NCI-H748 (cell line): ENCODE measurements at regions not wholly inside any gene's neighbourhood (a gene's known extent, or its start where the extent isn't known, plus 50 kb on each side); places are given as distances from the start of the nearest gene placed in this dataset.
A peak's percentile ranks its signal among the peaks of the same experiment; 100 is the strongest.
"Not testable (repeated sequence)": the region's sequence is repeated elsewhere in the genome, so short reads cannot be mapped to it uniquely, and the experiment has no call there.

ENCODE experiments used
- DNase-seq: peaks from one replicate; lab custom pipeline; 2025; ENCODE audit not compliant: unreplicated experiment; lab: John Stamatoyannopoulos, UW

DNA sequence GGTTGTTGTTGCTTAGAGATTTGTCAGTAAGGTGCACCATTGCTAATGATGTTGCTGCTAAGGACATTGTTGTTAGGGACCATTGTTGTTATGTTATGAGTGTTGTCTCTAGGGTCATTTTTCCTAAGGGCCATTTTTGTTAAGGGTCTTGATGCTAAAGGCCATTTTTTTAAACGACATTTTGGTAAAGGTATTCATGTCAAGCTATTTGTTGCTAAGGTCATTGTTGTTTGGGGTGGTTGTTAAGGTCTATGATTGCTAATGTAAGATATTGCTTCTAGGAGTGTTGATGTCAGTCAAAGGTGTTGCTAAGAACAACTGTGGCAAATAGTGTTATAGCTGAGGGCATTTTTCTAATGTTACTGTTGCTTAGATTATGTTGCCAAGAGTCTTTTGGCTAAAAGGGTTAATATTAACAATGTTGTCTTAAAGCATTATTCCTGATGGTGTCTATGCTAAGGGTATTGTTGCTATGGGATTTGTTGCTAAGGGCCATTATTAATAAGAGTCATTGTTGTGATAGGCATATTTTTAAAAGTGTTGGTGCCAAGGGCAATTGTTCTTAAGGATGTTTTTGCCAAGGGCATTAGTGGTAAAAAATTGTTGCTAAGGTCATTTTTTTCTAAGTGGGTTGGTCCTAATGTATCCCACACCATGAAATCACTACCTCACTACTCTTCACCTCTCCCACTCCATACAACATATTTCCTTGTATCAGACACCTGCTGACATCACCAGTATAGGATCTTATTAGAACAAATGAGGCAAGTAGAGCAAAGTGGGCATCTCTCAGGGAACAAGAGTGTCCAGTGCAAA lies 56.2 kb downstream of the SPATA31A6 start:
- peak; percentile 37 for DNase-seq

DNA sequence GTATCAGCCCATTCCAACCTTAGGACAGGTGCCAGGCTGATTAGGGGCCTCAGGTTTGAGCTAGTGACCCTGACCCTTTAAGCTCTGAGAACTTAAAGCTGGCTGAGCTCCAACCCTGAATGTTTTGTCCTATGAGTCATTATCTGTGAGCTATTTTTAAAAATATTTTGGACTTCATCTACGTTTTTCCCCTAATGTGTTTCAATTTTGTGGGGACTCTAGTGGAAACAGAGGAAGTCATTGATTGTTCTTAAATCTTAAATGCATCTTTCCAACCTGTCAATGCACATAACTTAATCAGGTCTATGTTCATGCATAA lies 56.8 kb downstream of the SPATA31A6 start:
- not testable (repeated sequence) for DNase-seq

DNA sequence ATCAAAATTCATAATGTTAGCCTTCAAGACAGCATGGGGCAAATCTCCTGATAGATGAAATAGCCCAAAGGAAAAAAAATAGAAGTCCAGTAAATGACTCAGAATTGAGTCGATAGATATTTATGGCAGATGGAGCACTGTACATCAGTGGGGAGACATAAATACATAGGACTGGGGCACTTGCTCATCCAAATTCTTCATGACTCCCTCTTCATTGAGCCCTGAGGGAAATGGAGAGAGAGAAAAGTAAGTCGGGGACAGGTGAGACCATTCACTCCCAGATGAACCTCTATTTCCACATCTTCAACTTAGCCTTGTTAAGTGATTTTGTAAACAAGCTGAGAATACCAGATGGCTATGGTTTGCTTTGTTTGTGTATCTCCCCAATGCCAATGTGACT lies 59.8 kb downstream of the SPATA31A6 start:
- DNase-seq, result not testable (repeated sequence)

DNA sequence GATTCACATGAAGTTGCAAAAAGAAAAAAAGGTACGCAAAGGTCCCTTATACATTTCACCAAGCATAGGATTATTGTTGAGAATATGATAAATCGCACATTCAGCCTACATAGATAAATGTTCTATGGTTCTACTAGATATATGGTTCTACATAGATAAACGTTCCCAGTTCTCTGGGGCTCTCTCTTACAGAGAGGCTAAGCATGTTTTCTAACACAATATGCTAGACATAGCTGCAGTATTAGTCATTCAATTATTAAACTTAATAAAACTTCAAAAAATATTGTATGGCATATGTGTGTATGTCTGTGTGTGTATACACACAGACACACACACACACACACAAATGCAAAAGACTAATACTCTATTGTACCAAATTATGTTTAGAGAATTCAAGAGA lies 60.4 kb downstream of the SPATA31A6 start:
- not testable (repeated sequence) for DNase-seq

DNA sequence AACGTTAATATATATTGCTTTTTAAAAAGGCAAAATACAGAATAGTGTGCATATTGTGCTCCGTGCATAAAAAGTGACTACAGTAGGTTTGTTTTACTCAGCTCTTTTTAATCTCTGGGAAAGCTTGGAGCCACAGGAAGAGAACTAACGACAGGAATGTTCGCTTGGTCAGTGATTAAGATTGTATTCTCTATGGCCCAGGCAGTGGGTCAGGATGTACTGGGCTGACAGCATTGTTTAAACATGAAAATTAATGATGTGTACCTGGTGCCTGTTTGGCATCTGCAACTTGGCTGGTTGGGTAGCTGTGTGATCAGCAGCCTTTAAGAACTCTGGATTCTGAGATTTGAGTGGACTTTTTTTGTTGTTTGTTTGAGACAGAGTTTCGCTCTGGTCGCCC lies 85.3 kb downstream of the SPATA31A6 start:
- not testable (repeated sequence) for DNase-seq

DNA sequence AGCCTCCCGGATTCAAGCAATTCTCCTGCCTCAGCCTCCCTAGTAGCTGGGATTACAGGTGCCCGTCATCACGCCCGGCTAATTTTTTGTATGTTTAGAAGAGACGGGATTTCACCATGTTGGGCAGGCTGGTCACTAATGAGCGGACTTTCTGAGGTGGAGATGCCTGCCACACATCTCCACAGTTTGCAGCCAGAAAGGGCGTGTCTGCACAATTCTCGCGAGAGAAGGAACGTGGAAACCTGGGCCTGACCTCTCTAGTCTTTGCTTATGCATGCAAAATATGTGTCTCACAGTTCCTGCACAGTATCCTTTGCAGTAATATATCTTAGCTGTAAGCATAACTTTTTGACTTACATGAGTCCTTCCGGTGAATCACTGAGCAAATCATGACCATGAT lies 85.7 kb downstream of the SPATA31A6 start:
- DNase-seq, result not testable (repeated sequence)

DNA sequence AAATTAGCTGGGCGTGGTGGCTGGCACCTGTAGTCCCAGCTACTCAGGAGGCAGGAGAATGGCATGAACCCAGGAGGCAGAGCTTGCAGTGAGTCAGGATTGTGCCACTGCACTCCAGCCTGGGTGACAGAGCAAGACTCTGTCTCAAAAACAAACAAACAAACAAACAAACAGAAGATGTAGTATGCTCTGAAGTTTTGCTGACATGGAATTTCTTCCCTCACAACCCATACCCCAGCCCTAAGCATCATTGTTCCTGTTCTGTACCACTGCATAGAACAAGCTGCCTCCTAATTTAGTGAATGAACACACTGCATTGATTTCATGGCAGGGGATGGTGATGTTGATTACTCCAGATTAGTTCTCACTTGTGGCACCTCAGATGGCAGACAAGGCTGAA lies 89.7 kb downstream of the SPATA31A6 start:
- DNase-seq, result not testable (repeated sequence)

DNA sequence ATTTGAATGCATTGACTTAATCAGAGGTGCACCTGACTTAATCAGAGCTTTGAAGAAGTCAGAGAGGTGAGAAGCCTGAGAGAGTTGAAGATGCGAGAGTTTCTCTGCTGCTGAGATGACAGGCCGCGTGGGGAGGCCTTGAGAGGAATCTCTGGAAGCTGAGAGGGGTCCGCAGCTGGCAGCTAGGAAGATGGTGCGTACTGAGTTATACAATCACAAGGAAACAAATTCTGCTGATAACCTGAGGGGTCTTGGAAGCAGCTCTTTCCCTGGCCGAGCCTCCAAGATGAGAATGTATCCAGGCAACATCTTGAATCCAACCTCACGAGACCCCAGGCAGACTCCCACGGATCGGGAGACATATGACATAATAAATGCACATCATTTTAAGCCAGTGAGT lies 91.7 kb downstream of the SPATA31A6 start:
- DNase-seq, result no peak

DNA sequence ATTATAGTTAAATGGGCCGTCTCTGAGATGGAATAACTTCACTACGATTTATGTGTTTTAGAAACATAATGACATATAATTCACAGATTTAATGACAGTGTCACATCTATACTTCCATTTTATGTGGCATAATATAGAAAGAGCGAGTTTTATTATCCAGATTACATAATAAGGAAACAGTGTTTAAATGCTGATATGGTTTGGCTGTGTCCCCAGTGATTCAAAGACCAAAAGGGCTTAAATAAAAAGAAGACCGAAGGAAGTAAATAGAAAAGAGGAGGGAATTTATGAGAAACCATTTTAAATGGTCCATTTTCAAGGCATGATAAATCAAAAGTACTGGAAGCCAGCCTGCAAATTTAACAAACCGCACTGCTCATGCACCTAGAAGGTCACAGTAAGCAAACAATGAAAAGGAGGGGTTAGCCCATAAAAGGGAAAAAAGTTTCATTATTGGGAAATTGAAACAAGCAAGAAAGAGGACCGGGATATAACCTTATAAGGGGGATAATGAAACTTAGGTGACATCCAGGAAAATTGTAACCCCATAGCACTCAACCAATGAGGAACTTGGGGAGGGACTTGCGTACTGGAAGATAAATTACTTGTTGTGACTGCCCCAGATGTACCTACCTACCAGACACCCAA lies 99.2 kb downstream of the SPATA31A6 start:
- not testable (repeated sequence) for DNase-seq

DNA sequence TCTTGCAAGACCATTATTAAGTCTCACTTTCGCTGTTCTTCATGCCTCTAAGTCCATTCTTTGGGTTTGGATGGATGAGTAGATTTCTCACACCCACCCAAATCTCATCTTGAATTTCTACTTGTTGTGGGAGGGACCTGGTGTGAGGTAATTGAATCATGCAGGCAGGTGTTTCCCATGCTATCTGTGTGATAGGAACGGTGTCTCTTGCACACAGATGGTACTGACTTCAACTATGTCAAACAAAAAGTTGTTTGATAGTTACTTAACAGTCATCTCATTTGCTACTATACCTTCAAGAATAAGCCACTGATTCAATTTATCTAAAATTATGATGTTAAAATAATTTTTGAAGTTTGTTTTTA lies 99.7 kb downstream of the SPATA31A6 start:
- not testable (repeated sequence) for DNase-seq

DNA sequence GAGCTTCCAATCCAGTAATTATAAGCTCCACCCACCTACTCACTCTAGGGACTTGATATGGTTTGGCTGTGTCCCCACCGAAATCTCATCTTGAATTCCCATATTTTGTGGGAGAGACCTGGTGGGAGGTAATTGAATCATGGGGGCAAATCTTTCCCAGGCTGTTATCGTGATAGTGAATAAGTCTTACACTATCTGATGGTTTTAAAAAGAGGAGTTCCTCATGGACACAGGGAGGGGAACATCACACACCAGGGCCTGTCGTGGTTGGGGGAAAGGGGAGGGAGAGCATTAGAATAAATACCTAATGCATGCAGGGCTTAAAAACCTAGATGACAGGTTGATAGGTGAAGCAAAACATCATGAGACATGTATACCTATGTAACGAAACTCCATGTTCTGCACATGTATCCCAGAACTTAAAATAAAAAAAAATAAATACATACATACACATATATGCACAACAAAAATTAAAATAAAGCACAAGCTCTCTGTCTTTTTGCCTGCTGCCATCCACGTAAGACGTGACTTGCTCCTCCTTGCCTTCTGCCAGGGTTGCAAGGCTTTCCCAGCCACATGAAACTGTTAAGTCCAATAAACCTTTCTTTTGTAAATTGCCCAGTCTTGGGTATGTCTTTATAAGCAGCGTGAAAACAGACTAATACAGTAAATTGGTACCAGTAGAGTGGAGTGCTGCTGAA lies 102.8 kb downstream of the SPATA31A6 start:
- DNase-seq, result not testable (repeated sequence)

DNA sequence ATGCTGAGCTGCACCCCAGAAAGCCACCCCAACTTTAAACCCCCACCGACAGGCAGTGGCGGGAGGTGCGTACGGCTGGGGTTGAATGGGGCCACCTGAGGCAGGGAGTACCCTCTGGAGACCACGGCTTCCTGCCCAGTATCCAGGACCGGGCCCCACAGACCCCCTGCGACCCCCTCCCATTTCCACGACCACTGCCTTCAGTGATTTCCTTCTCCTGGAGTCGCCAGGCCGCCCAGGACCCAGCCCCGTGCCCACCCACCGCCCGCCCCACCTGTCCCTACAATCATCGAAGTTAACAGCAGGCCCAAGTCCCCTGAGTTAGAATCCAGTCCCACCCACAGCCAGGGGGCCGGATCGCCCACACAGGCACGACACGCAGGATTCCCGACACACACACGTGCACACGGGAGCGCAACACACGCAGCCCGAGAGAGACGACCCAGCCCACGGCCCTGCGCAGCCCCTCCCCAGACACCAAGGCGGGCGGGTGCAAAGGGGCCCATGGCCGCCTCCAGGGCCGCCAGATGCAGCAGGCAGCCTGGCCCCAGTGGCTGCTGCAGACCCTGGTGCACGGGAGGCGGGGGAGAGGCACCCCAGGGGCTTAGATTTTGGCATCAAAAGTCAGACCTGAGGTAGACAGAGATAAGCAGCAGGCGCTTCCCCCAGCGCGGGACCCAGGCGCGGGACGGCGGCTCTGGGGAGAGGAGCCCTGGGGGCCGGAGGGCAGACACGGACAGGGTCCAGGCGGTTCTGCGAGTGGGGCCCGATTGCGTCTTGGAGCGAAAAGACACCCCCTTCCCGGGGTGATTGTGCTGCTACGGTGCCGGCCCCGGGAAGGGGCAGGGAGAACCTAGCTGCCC lies 104.8 kb downstream of the SPATA31A6 start:
- not testable (repeated sequence) for DNase-seq

DNA sequence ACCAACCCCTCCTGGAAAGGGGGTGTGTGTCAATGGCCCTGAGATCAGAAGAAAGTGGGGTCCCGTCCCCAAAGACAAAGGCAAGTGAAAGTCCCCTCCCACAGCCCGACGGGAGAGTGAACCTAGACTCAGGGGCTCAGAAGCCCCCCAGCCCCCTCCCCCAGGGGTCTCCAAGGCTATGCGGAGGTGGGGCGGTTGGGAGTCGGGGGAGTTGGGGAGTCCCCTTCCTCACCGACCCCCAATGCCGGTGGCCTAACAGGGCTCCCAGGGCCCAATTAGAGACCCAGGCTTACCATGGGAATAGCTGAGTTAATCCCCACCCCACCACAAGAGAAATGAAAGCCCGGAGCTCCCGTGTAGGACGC lies 105.4 kb downstream of the SPATA31A6 start:
- DNase-seq, result not testable (repeated sequence)

DNA sequence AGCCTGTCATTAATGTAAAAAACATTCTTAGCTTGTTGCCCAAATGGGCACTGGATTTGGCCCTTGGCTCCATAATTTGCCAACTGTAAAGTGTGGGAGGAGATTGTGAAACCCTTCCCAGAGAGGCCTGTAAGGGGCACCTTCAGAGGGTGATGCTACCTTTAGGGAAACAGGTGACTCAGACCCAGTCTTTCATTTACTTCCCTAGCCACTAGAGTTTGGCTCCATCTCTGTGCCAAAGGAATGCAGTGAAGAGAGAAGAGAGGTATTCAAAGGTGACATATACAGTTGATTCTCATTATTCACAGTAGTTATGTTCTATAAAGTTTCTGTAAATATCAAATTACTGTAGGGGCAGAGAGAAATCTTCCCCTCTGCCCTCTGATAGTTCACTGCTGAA lies 116.7 kb downstream of the SPATA31A6 start:
- DNase-seq, result not testable (repeated sequence)

DNA sequence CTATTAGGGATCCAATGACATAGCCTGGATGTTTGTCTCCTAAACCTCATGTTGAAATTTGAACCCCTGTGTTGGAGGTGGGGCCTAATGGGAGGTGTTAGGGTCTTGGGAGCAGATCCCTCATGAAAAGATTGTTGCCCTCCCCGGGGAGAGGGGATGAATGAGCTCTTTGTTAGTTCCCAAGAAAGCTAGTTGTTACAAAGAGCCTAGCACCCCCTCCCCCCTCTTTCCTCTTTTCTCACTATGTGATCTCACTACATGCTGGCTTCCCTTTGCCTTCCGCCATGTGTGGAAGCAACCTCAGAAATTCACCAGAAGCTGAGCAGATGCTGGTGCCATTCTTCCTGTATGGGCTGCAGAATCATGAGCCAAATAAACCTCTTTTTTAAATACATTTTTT lies 123.2 kb downstream of the SPATA31A6 start:
- not testable (repeated sequence) for DNase-seq

DNA sequence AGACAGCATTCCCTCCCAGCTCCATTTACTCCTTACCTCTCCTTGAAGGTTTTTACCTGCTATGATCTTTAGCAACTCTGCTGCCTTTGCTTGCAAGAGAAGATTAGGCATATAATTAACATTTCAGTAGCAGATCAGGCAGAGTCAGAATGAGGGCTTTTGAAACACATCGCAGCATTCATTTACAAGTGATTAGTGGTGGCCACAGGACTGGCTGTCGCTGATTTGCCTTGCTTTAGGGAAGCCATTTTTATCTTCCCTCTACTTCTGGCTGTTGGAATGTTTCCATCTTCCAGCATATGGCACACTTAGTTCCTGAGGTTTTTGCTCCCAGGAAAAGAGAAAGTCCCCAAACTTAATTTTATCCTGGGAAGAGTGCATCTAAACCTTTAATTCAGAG lies 124.0 kb downstream of the SPATA31A6 start:
- not testable (repeated sequence) for DNase-seq

DNA sequence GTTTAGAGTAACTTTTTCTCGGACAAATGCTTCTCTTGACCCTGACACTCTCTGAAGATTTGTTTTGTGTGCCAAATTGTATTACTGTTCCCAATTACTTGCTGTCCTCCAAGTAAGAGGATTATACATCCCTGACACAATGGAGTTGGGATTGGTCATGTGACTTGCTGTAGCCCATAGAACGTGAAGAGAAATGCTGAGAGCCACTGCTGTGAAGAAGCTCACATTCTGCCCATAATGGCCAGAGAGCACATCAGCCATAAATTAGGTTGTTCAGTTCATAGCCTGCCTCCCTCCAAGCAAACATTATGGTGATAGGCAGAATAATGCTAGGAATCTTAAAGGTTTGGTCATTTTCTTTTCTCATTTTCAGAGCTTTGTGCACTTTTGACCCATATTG lies 127.5 kb downstream of the SPATA31A6 start:
- not testable (repeated sequence) for DNase-seq

DNA sequence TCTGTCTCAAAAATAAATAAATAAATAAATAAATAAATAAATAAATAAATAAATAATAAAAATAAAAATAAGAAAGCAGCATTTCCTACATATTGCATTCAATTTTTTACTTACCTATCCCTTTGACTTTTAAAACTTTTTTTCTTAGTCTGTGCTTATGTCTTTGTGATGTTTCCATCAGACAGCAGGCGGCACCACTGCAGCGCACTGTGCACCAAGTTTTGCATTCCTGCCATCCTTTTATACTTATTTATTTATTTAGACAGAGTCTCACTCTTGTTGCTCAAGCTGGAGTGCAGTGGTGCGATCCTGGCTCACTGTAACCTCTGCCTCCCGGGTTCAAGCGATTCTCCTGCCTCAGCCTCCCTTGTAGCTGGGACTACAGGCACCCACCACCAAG lies 132.6 kb downstream of the SPATA31A6 start:
- DNase-seq, result not testable (repeated sequence)

DNA sequence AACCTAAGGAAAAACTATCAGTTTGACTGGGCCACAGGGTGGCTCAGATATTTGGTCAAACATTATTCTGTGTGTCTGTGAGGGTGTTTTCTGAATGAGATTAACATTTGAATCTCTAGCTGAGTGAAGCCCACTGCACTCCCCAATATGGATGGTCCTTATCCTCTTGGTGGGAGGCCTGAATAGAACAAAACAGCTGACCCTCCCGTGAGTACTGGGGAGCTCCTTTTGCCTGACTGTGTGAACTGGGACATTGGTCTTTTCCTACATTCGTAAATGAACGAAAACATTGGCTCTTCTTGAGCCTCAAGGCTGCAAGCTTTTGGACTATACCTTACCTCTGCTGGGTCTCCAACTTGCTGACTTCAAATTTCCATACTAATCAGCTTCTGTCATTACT lies 134.2 kb downstream of the SPATA31A6 start:
- not testable (repeated sequence) for DNase-seq

DNA sequence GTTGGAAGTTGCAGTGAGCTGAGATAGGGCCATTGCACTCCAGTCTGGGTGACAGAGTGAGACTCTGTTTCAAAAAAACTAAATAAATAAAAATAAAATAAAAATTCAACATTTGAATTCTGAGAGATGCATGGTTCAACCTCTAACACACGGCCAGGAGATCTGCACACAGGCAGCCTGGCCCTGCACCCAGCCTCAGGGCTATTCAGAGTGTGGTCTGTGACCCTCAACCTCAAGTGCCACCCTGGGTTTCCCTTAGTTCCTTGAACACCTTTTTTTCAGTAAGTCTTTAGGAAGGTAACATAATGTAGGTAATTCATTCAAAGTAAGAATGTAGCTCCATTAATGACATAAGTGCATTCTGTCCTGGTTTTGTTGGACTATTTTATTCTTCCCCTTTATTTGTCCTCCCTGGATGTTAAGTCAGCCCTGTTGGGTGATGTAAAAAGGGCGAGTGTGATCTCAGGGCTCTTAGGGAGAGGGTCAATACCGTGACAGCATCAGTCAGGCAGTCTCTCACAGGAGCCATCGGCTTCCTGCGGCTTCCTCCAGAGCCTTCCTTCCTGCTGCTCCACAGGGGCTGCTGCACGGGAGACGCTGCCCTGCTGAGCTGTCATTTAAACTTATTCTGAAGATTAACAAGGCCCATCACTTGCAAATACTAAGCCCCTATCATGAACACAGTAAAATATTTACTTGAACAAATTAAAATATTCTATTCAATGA lies 139.8 kb downstream of the SPATA31A6 start:
- DNase-seq, result not testable (repeated sequence)
